K562 (cell line): ENCODE measurements at regions not wholly inside any gene's neighbourhood (a gene's known extent, or its start where the extent isn't known, plus 50 kb on each side); places are given as distances from the start of the nearest gene placed in this dataset.

ENCODE experiments used
- CBX8 ChIP-seq: fragments of 200-600 bp; sonication (generic); IDR thresholded peaks from 2 replicates; pipeline ENCODE4 v1.6.1; 2012; ENCODE audit warnings: borderline replicate concordance, mixed run types, low read depth, mild to moderate bottlenecking, moderate library complexity, mixed read lengths, low read length, control low read depth, inconsistent platforms; ENCODE audit not compliant: poor library complexity, severe bottlenecking; ENCODE audit errors: extremely low read depth
- DLX4 ChIP-seq: fragments of 250-450 bp; sonication (Bioruptor Pico); IDR thresholded peaks from 2 replicates; pipeline ENCODE4 v1.6.1; 2021; ENCODE audit warnings: mild to moderate bottlenecking
- DNMT1 ChIP-seq: fragments of 450-650 bp; IDR thresholded peaks from 2 replicates; pipeline ENCODE4 v1.6.1; 2016; ENCODE audit warnings: antibody characterized with exemption, mild to moderate bottlenecking
- E2F8 ChIP-seq: fragments of 450-650 bp; IDR thresholded peaks from 2 replicates; pipeline ENCODE4 v1.7.1; 2018; ENCODE audit warnings: mild to moderate bottlenecking, low read depth; ENCODE audit not compliant: partially characterized antibody
- POLR2A ChIP-seq: fragments of 450-650 bp; conservative IDR thresholded peaks from 2 replicates; pipeline ENCODE4 v1.6.1; 2016
- SAFB ChIP-seq: fragments of 200-400 bp; formaldehyde crosslinking; IDR thresholded peaks from 2 replicates; pipeline ENCODE4 v1.6.1; 2017; ENCODE audit warnings: low read depth, low read length, borderline replicate concordance
- SIX5 ChIP-seq, 2 experiments: IDR thresholded peaks; 2 replicates each; pipeline ENCODE4 v1.6.1; 2011; ENCODE audit warnings: low read length in 2 of 2, borderline replicate concordance in 1 of 2, low read depth in 1 of 2, mild to moderate bottlenecking in 1 of 2, moderate library complexity in 1 of 2; ENCODE audit not compliant: insufficient read depth in 1 of 2
- SRSF1 ChIP-seq: fragments of 200-400 bp; formaldehyde crosslinking; IDR thresholded peaks from 2 replicates; pipeline ENCODE4 v1.6.1; 2017; ENCODE audit warnings: mild to moderate bottlenecking, low read depth, low read length, moderate library complexity
- THRA ChIP-seq: fragments of 450-650 bp; IDR thresholded peaks from 2 replicates; pipeline ENCODE4 v1.6.1; 2017; ENCODE audit warnings: mild to moderate bottlenecking, moderate library complexity
- ZFPM2 ChIP-seq: fragments of 250-450 bp; sonication (Bioruptor Pico); IDR thresholded peaks from 2 replicates; pipeline ENCODE4 v1.5.1; 2022; ENCODE audit warnings: mild to moderate bottlenecking
- ZNF184 ChIP-seq: sonication (generic); formaldehyde crosslinking; IDR thresholded peaks from 2 replicates; pipeline ENCODE4 v1.5.0; 2020; ENCODE audit warnings: missing genetic modification reagents
- ZNF24 ChIP-seq: fragments of 450-650 bp; IDR thresholded peaks from 2 replicates; pipeline ENCODE4 v1.6.1; 2016
- ZNF512 ChIP-seq: IDR thresholded peaks from 2 replicates; pipeline ENCODE4 v1.6.1; 2016; ENCODE audit warnings: missing genetic modification characterization, missing compliant biosample characterization

- TF ChIP-seq ZNF184 (CRISPR knock-in tag) (no peak), DNMT1 (no peak), ZNF24 (no peak), E2F8 (no peak), SRSF1 (no peak), CBX8 (no peak), ZNF512 (no peak), DLX4 (CRISPR knock-in tag) (no peak), ZFPM2 (CRISPR knock-in tag) (no peak), SAFB (no peak), THRA (no peak), POLR2A (no peak), SIX5 (IDR thresholded peaks at IDR 0.05; ENCODE audit: borderline replicate concordance in 1 of 2, insufficient read depth in 1 of 2, low read depth in 1 of 2, low read length in 2 of 2) (no peak)
Measured at GRCh38 chr18:29301048-29301447, 1124.1 kb upstream of the CDH2 start (continued).
